ENCODE measurements at regions not wholly inside any gene's neighbourhood (a gene's known extent, or its start where the extent isn't known, plus 50 kb on each side); places are given as distances from the start of the nearest gene placed in this dataset.

DNA sequence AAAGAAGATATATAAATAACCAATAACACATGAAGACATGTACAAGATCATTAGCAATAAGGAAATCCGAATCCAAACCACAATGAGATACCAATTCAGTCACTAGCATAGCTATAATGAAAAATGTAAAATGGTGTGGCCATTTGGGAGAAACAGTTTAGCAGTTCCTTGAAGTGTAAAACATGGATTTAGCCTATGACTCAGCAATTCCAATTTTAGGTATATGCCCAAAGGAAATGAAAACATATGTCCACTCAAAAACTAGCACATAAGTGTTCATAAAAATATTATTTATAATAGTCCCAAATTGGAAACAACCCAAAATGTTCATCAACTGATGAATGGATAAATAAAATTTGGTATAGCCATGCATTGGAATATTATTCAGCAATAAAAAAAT is 165.5 kb upstream of the CRIM1 start (continued):
- TF ChIP-seq, protein P1, sequence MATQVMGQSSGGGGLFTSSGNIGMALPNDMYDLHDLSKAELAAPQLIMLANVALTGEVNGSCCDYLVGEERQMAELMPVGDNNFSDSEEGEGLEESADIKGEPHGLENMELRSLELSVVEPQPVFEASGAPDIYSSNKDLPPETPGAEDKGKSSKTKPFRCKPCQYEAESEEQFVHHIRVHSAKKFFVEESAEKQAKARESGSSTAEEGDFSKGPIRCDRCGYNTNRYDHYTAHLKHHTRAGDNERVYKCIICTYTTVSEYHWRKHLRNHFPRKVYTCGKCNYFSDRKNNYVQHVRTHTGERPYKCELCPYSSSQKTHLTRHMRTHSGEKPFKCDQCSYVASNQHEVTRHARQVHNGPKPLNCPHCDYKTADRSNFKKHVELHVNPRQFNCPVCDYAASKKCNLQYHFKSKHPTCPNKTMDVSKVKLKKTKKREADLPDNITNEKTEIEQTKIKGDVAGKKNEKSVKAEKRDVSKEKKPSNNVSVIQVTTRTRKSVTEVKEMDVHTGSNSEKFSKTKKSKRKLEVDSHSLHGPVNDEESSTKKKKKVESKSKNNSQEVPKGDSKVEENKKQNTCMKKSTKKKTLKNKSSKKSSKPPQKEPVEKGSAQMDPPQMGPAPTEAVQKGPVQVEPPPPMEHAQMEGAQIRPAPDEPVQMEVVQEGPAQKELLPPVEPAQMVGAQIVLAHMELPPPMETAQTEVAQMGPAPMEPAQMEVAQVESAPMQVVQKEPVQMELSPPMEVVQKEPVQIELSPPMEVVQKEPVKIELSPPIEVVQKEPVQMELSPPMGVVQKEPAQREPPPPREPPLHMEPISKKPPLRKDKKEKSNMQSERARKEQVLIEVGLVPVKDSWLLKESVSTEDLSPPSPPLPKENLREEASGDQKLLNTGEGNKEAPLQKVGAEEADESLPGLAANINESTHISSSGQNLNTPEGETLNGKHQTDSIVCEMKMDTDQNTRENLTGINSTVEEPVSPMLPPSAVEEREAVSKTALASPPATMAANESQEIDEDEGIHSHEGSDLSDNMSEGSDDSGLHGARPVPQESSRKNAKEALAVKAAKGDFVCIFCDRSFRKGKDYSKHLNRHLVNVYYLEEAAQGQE (IDR thresholded peaks at IDR 0.05; ENCODE audit: low read depth, low read length) = no peak

GRCh38 chr2:36185624-36186023 is 170.0 kb upstream of the CRIM1 start:
- 67% methylated on average over 5 of the region's 5 CpGs for WGBS (ENCODE audit: insufficient coverage, insufficient replicate concordance, low lambda C conversion rate, missing lambda C conversion rate)

GRCh38 chr2:36184848-36185247 is 170.7 kb upstream of the CRIM1 start:
- in situ Hi-C loops (cut with MboI) (no loop called here), intact Hi-C loops (cut with micrococcal nuclease; ENCODE audit: unreplicated experiment) (no loop called here)
- no peaks in the 10 kb centered on the region for H3K27me3 ChIP-seq (replicated peaks in 1 of 2; ENCODE audit: control insufficient read depth in 2 of 2, insufficient read depth in 2 of 2, low read length in 1 of 2)
- FAIRE-seq (no peak), DNase-seq (ENCODE audit: low read depth, low spot score) (no peak), ATAC-seq (no peak)
- ChIA-PET SMC1A (ENCODE audit: uncharacterized antibody, unreplicated experiment) (no interaction called here), CTCF (no interaction called here), POLR2A (no interaction called here), RAD21 (ENCODE audit: unreplicated experiment) (no interaction called here)
- no peak overlapping the region for H3K9ac ChIP-seq (ENCODE audit: control insufficient read depth, insufficient read depth, low read length)
- H4K20me1 ChIP-seq (ENCODE audit: control insufficient read depth, insufficient read depth) = no peaks in the 10 kb centered on the region
- no peaks in the 10 kb centered on the region for H3K4me1 ChIP-seq (ENCODE audit: control insufficient read depth, insufficient read depth, low read length)
- no peak overlapping the region for H3K4me3 ChIP-seq
- no peak for TF ChIP-seq NKRF (conservative IDR thresholded peaks at IDR 0.05)
- TF ChIP-seq TARDBP (IDR thresholded peaks at IDR 0.05; ENCODE audit: borderline replicate concordance) = no peak
- no peaks in the 10 kb centered on the region for H3K36me3 ChIP-seq (ENCODE audit: control insufficient read depth in 2 of 2, insufficient read depth in 2 of 2, low read length in 1 of 2)
- no TSS peak for BruUV-seq (replicated peaks)
- no peak overlapping the region for H3K4me2 ChIP-seq (ENCODE audit: control insufficient read depth, insufficient read depth)
- H3K27ac ChIP-seq (ENCODE audit: control insufficient read depth, insufficient read depth) = no peak overlapping the region
- no peak overlapping the region for H2AFZ ChIP-seq (ENCODE audit: control insufficient read depth, low read depth, low read length)
- no peaks in the 10 kb centered on the region for H3K79me2 ChIP-seq (ENCODE audit: control insufficient read depth, insufficient read depth, low read length)
- no peaks in the 10 kb centered on the region for H3K9me3 ChIP-seq (replicated peaks; ENCODE audit: control insufficient read depth, insufficient read depth, low read length)

More at GRCh38 chr2:36185624-36186023, 170.0 kb upstream of the CRIM1 start:
- FAIRE-seq (no peak), DNase-seq (ENCODE audit: low read depth, low spot score) (no peak), ATAC-seq (no peak)
- no TSS peak for BruUV-seq (replicated peaks)
- no peaks in the 10 kb centered on the region for H4K20me1 ChIP-seq (ENCODE audit: control insufficient read depth, insufficient read depth)
- RAD21 ChIA-PET (ENCODE audit: unreplicated experiment) = no interaction called here
- TF ChIP-seq CREB1 (IDR thresholded peaks at IDR 0.05; ENCODE audit: low read depth) = no peak
- TF ChIP-seq ZBED1 (IDR thresholded peaks at IDR 0.05; ENCODE audit: borderline replicate concordance) = no peak
- TF ChIP-seq MYB (IDR thresholded peaks at IDR 0.05; ENCODE audit: borderline replicate concordance, low read depth, low read length) = no peak
- no peak for TF ChIP-seq SP1 (IDR thresholded peaks at IDR 0.05; ENCODE audit: low read depth, low read length)
- no peak overlapping the region for H3K4me3 ChIP-seq
- in situ Hi-C loops (cut with MboI) = no loop called here
- no peaks in the 10 kb centered on the region for H3K36me3 ChIP-seq (ENCODE audit: control insufficient read depth in 2 of 2, insufficient read depth in 2 of 2, low read length in 1 of 2)
- no peaks in the 10 kb centered on the region for H3K4me1 ChIP-seq (ENCODE audit: control insufficient read depth, insufficient read depth, low read length)
- no peaks in the 10 kb centered on the region for H3K27me3 ChIP-seq (replicated peaks in 1 of 2; ENCODE audit: control insufficient read depth in 2 of 2, insufficient read depth in 2 of 2, low read length in 1 of 2)
- no peak overlapping the region for H3K27ac ChIP-seq (ENCODE audit: control insufficient read depth, insufficient read depth)
- H3K9me3 ChIP-seq (replicated peaks; ENCODE audit: control insufficient read depth, insufficient read depth, low read length) = no peaks in the 10 kb centered on the region
- SMC1A ChIA-PET (ENCODE audit: uncharacterized antibody, unreplicated experiment) = no interaction called here
- POLR2A ChIA-PET = no interaction called here
- no peaks in the 10 kb centered on the region for H3K79me2 ChIP-seq (ENCODE audit: control insufficient read depth, insufficient read depth, low read length)
- CTCF ChIA-PET = no interaction called here
- intact Hi-C loops (cut with micrococcal nuclease; ENCODE audit: unreplicated experiment) = no loop called here
- no peak overlapping the region for H2AFZ ChIP-seq (ENCODE audit: control insufficient read depth, low read depth, low read length)
- no peak overlapping the region for H3K9ac ChIP-seq (ENCODE audit: control insufficient read depth, insufficient read depth, low read length)
- no peak overlapping the region for H3K4me2 ChIP-seq (ENCODE audit: control insufficient read depth, insufficient read depth)

All from GM12878 (cell line).